GM12878 (cell line): ENCODE measurements at regions not wholly inside any gene's neighbourhood (a gene's known extent, or its start where the extent isn't known, plus 50 kb on each side); places are given as distances from the start of the nearest gene placed in this dataset.

Experiments
- ATAC-seq: fragments of 200-7000 bp; cut with Tn5 transposase; 3 replicates; pipeline ENCODE4 v1.9.1; 2020; ENCODE audit warnings: mild to moderate bottlenecking, moderate library complexity
- BruUV-seq: library from RNA; stranded (reverse); fragments of 400-500 nt; replicated peaks from 2 replicates; lab custom pipeline; 2021; lab: Mats Ljungman, UMichigan
- CTCF ChIA-PET: fragments of 300-600 bp; sonication (Branson Sonifier 250); formaldehyde crosslinking; extraction: SDS; loops from one replicate; lab custom pipeline; 2021; ENCODE audit warnings: inconsistent platforms; lab: Yijun Ruan, JAX
- POLR2A ChIA-PET: fragments of 350-600 bp; formaldehyde crosslinking; extraction: SDS; loops from one replicate; lab custom pipeline; 2021; ENCODE audit warnings: inconsistent platforms; lab: Charles Lee
- RAD21 ChIA-PET: fragments of 300-600 bp; sonication (Branson Sonifier 250); formaldehyde crosslinking; loops from one replicate; lab custom pipeline; 2023; ENCODE audit warnings: antibody characterized with exemption; ENCODE audit not compliant: unreplicated experiment; lab: Charles Lee
- SMC1A ChIA-PET: fragments of 300-600 bp; sonication (Branson Sonifier 250); formaldehyde crosslinking; loops from one replicate; lab custom pipeline; 2023; ENCODE audit not compliant: unreplicated experiment, uncharacterized antibody; lab: Charles Lee
- DNase-seq: peaks from one replicate; pipeline ENCODE4 v3.0.0-alpha.2; 2011; ENCODE audit warnings: low read depth, low spot score
- FAIRE-seq: peaks from 3 replicates; lab custom pipeline; 2011; peaks lifted over from hg19 to GRCh38; lab: Jason Lieb, UNC
- H2AFZ ChIP-seq: 2 replicates; pipeline ENCODE4 v1.6.0; 2011; ENCODE audit warnings: low read depth, low read length, control low read depth; ENCODE audit not compliant: control insufficient read depth
- H3K27ac ChIP-seq: 2 replicates; pipeline ENCODE4 v1.5.1; 2011; ENCODE audit warnings: control low read depth; ENCODE audit not compliant: control insufficient read depth, insufficient read depth
- H3K27me3 ChIP-seq, 2 experiments: replicated peaks in 1 of 2; 2 replicates each; pipeline versions ENCODE4 v1.6.0 to v1.6.1; 2011; ENCODE audit warnings: low read length in 1 of 2; ENCODE audit not compliant: control insufficient read depth in 2 of 2, insufficient read depth in 2 of 2
- H3K36me3 ChIP-seq, 2 experiments: 2 replicates each; pipeline ENCODE4 v1.5.1; 2011; ENCODE audit warnings: low read length in 1 of 2; ENCODE audit not compliant: control insufficient read depth in 2 of 2, insufficient read depth in 2 of 2
- H3K4me1 ChIP-seq: 2 replicates; pipeline ENCODE4 v1.6.1; 2011; ENCODE audit warnings: mild to moderate bottlenecking, low read length, moderate library complexity, mixed read lengths; ENCODE audit not compliant: control insufficient read depth, insufficient read depth
- H3K4me2 ChIP-seq: 2 replicates; pipeline ENCODE4 v1.6.0; 2011; ENCODE audit warnings: control low read depth; ENCODE audit not compliant: control insufficient read depth, insufficient read depth
- H3K4me3 ChIP-seq: fragments of 200-600 bp; sonication (generic); 2 replicates; pipeline ENCODE4 v1.5.1; 2016
- H3K79me2 ChIP-seq: 2 replicates; pipeline ENCODE4 v1.6.0; 2011; ENCODE audit warnings: low read length; ENCODE audit not compliant: control insufficient read depth, insufficient read depth
- H3K9ac ChIP-seq: 2 replicates; pipeline ENCODE4 v1.8.0; 2011; ENCODE audit warnings: low read length, control low read depth, mixed read lengths; ENCODE audit not compliant: control insufficient read depth, insufficient read depth
- H3K9me3 ChIP-seq: replicated peaks from 3 replicates; pipeline ENCODE4 v1.5.1; 2011; ENCODE audit warnings: mild to moderate bottlenecking, low read length; ENCODE audit not compliant: control insufficient read depth, insufficient read depth
- H4K20me1 ChIP-seq: 2 replicates; pipeline ENCODE4 v1.6.0; 2011; ENCODE audit not compliant: control insufficient read depth, insufficient read depth
- BCLAF1 ChIP-seq: fragments of 450-650 bp; IDR thresholded peaks from 2 replicates; pipeline ENCODE4 v1.6.1; 2017; ENCODE audit warnings: antibody characterized with exemption, mild to moderate bottlenecking, moderate library complexity
- CHD2 ChIP-seq: IDR thresholded peaks from 2 replicates; pipeline ENCODE4 v1.6.1; 2011; ENCODE audit warnings: low read depth, low read length, improper control_type of control experiment, borderline replicate concordance
- IRF4 ChIP-seq: IDR thresholded peaks from 2 replicates; pipeline ENCODE4 v1.6.1; 2011; ENCODE audit warnings: low read depth, low read length
- KDM1A ChIP-seq: fragments of 200-600 bp; sonication (generic); IDR thresholded peaks from 2 replicates; pipeline ENCODE4 v1.6.1; 2016; ENCODE audit warnings: borderline replicate concordance
- MTA2 ChIP-seq: fragments of 450-650 bp; IDR thresholded peaks from 2 replicates; pipeline ENCODE4 v1.6.1; 2016; ENCODE audit warnings: low read depth, mild to moderate bottlenecking, moderate library complexity
- PBX3 ChIP-seq: IDR thresholded peaks from 2 replicates; pipeline ENCODE4 v1.6.1; 2011; ENCODE audit warnings: mild to moderate bottlenecking, low read depth, low read length, moderate library complexity; ENCODE audit not compliant: insufficient replicate concordance
- PKNOX1 ChIP-seq: fragments of 450-650 bp; IDR thresholded peaks from 2 replicates; pipeline ENCODE4 v1.6.1; 2016; ENCODE audit warnings: mild to moderate bottlenecking
- PML ChIP-seq: IDR thresholded peaks from 2 replicates; pipeline ENCODE4 v1.6.1; 2012; ENCODE audit warnings: low read length, inconsistent platforms
- SP1 ChIP-seq: IDR thresholded peaks from one replicate; pipeline ENCODE4 v1.6.1; 2011; ENCODE audit warnings: low read depth, low read length
- TARDBP ChIP-seq: IDR thresholded peaks from 2 replicates; pipeline ENCODE4 v1.6.1; 2016; ENCODE audit warnings: borderline replicate concordance
- ZSCAN29 ChIP-seq: fragments of 450-650 bp; IDR thresholded peaks from 2 replicates; pipeline ENCODE4 v1.6.1; 2017; ENCODE audit warnings: mild to moderate bottlenecking, moderate library complexity
- WGBS: methylation state at CpG from one replicate; pipeline ENCODE4 v1.1.6; 2016; ENCODE audit warnings: low lambda C conversion rate; ENCODE audit not compliant: insufficient replicate concordance, insufficient coverage; ENCODE audit errors: missing lambda C conversion rate; 5-methylcytosine and 5-hydroxymethylcytosine counted together
- in situ Hi-C: fragments of 300-500 bp; cut with MboI; formaldehyde crosslinking; loops from 9 replicates; pipeline ENCODE4 v1.14.3; 2018; ENCODE audit warnings: mixed read lengths
- intact Hi-C: fragments of 100-400 bp; cut with micrococcal nuclease; formaldehyde crosslinking; loops from one replicate; pipeline ENCODE4 v1.14.2; 2022; ENCODE audit not compliant: unreplicated experiment

- Histone ChIP-seq H3K27ac (no peak overlapping the region), H4K20me1 (no peaks in the 10 kb centered on the region), H3K27me3 (no peaks in the 10 kb centered on the region), H3K4me2 (no peak overlapping the region), H3K36me3 (no peaks in the 10 kb centered on the region), H3K79me2 (peaks cover under 1% of the 10 kb centered on the region), H3K4me1 (peaks cover 16% of the 10 kb centered on the region), H3K9me3 (no peaks in the 10 kb centered on the region), H3K9ac (no peak overlapping the region), H2AFZ (no peak overlapping the region), H3K4me3 (no peak overlapping the region)
- WGBS = 98% methylated on average over 6 of the region's 6 CpGs
- FAIRE-seq = no peak
- CTCF ChIA-PET = interaction anchor here (1.5 kb wide), 1 partner anchor 12 kb away, joined by 5 read pairs; no protein-coding TSS in a partner anchor
- intact Hi-C loops = no loop called here
- POLR2A ChIA-PET = no interaction called here
- no TSS peak for BruUV-seq
- ATAC-seq = no peak
- RAD21 ChIA-PET = no interaction called here
- DNase-seq = no peak
- SMC1A ChIA-PET = no interaction called here
- TF ChIP-seq ZSCAN29 = no peak
- peak; percentile 31; the same call in 1 of the 2 replicates for TF ChIP-seq PKNOX1
- in situ Hi-C loops = no loop called here
Measured at GRCh38 chr16:85233516-85233915, 121.2 kb upstream of the CIBAR2 start.

- DNase-seq (no peak), ATAC-seq (no peak), FAIRE-seq (no peak)
- H3K27ac ChIP-seq = no peak overlapping the region
- ChIA-PET SMC1A (interaction anchor here (2.1 kb wide), 1 partner anchor 8 kb away, joined by 11 read pairs; no protein-coding TSS in a partner anchor), POLR2A (interaction anchor here (0.7 to 2.1 kb wide), 2 partner anchors 8 to 18 kb away, joined by 3 to 14 read pairs; no protein-coding TSS in a partner anchor), RAD21 (interaction anchor here (2.0 to 2.3 kb wide), 2 partner anchors 8 to 119 kb away, joined by 7 to 15 read pairs; no protein-coding TSS in a partner anchor), CTCF (interaction anchor here (1.5 to 2.7 kb wide), 3 partner anchors 11 to 119 kb away, joined by 5 to 13 read pairs (median 8); no protein-coding TSS in a partner anchor)
- WGBS = 80% methylated on average over 33 of the region's 36 CpGs
- H3K4me1 ChIP-seq = peaks cover 11% of the 10 kb centered on the region
- H3K9ac ChIP-seq = no peak overlapping the region
- H3K4me2 ChIP-seq = no peak overlapping the region
- in situ Hi-C loops = no loop called here
- H4K20me1 ChIP-seq = no peaks in the 10 kb centered on the region
- BruUV-seq = no TSS peak
- no peaks in the 10 kb centered on the region for H3K9me3 ChIP-seq
- no peaks in the 10 kb centered on the region for H3K27me3 ChIP-seq
- intact Hi-C loops = no loop called here
- H3K4me3 ChIP-seq = no peak overlapping the region
- no peaks in the 10 kb centered on the region for H3K36me3 ChIP-seq
- H2AFZ ChIP-seq = no peak overlapping the region
- no peaks in the 10 kb centered on the region for H3K79me2 ChIP-seq
- TF ChIP-seq MTA2 = no peak
- TF ChIP-seq PML = no peak
- TF ChIP-seq KDM1A = no peak
- no peak for TF ChIP-seq CHD2
- TF ChIP-seq IRF4 = no peak
- TF ChIP-seq TARDBP = no peak
- no peak for TF ChIP-seq PBX3
- no peak for TF ChIP-seq BCLAF1
- no peak for TF ChIP-seq SP1
Measured at GRCh38 chr16:85234310-85235204, 122.3 kb upstream of the CIBAR2 start.
